K562 (cell line): ENCODE measurements at regions not wholly inside any gene's neighbourhood (a gene's known extent, or its start where the extent isn't known, plus 50 kb on each side); places are given as distances from the start of the nearest gene placed in this dataset.

ENCODE experiments used
- ATAC-seq: fragments of 200-7000 bp; cut with Tn5 transposase; 3 replicates; pipeline ENCODE4 v1.9.1; 2020; ENCODE audit warnings: moderate library complexity
- BruUV-seq: library from RNA; stranded (reverse); fragments of 400-500 nt; replicated peaks from 2 replicates; lab custom pipeline; 2021; lab: Mats Ljungman, UMichigan
- CTCF ChIA-PET: fragments of 300-600 bp; formaldehyde crosslinking; extraction: SDS; loops from one replicate; lab custom pipeline; 2021; ENCODE audit warnings: low intra/inter-chr PET ratio; lab: Yijun Ruan, JAX
- POLR2A ChIA-PET: fragments of 300-600, 350-650 bp; sonication (Branson Sonifier 250); formaldehyde crosslinking; extraction: SDS; loops from one replicate; lab custom pipeline; 2021; ENCODE audit warnings: antibody characterized with exemption, inconsistent platforms; lab: Yijun Ruan, JAX
- DNase-seq, 4 experiments: peaks; one replicate each; pipeline versions ENCODE4 v3.0.0 to v3.0.0-alpha.2; 2011 to 2018; ENCODE audit warnings: low spot score in 3 of 4, mixed read lengths in 3 of 4; ENCODE audit errors: extremely low read depth in 1 of 4
- FAIRE-seq: peaks from 2 replicates; lab custom pipeline; 2011; peaks lifted over from hg19 to GRCh38; lab: Jason Lieb, UNC
- H2AFZ ChIP-seq: 2 replicates; pipeline ENCODE4 v1.6.0; 2011; ENCODE audit warnings: low read depth, low read length, control low read depth, inconsistent platforms
- H3K27ac ChIP-seq: fragments of 200-600 bp; 3 replicates; pipeline ENCODE4 v1.8.0; 2011; ENCODE audit warnings: low read depth, mild to moderate bottlenecking, control low read depth, inconsistent platforms, low read length, moderate library complexity, mixed read lengths; ENCODE audit errors: extremely low read depth
- H3K27me3 ChIP-seq, 2 experiments: fragments of 300-600 bp in 1 of 2; 2 replicates in 1 of 2; 3 replicates in 1 of 2; pipeline versions ENCODE4 v1.6.0 to v1.8.0; 2011; ENCODE audit warnings: inconsistent platforms in 2 of 2, low read length in 2 of 2, mild to moderate bottlenecking in 1 of 2, mixed read lengths in 1 of 2, moderate library complexity in 1 of 2; ENCODE audit not compliant: control insufficient read depth in 2 of 2, insufficient read depth in 2 of 2
- H3K36me3 ChIP-seq: fragments of 300-600 bp; 3 replicates; pipeline ENCODE4 v1.8.0; 2011; ENCODE audit warnings: mild to moderate bottlenecking, low read length, inconsistent platforms; ENCODE audit not compliant: control insufficient read depth, insufficient read depth
- H3K4me1 ChIP-seq, 2 experiments: fragments of 200-600 bp in 1 of 2; replicated peaks in 1 of 2; 2 replicates in 1 of 2; 3 replicates in 1 of 2; pipeline versions ENCODE4 v1.5.1 to v1.8.0; 2011; ENCODE audit warnings: inconsistent platforms in 2 of 2, low read length in 2 of 2, mild to moderate bottlenecking in 1 of 2, mixed read lengths in 1 of 2, moderate library complexity in 1 of 2; ENCODE audit not compliant: control insufficient read depth in 2 of 2, insufficient read depth in 2 of 2
- H3K4me2 ChIP-seq: 2 replicates; pipeline ENCODE4 v1.6.1; 2011; ENCODE audit warnings: low read length, control low read depth, inconsistent platforms, mixed read lengths; ENCODE audit not compliant: insufficient read depth
- H3K4me3 ChIP-seq: fragments of 200-600 bp; sonication (generic), shearing (Covaris generic); 2 replicates; pipeline ENCODE4 v1.5.1; 2016; ENCODE audit warnings: control low read depth, inconsistent platforms
- H3K79me2 ChIP-seq: fragments of 200-600 bp; 3 replicates; pipeline ENCODE4 v1.8.0; 2011; ENCODE audit warnings: low read length, inconsistent platforms; ENCODE audit not compliant: control insufficient read depth, insufficient read depth
- H3K9ac ChIP-seq, 2 experiments: 2 replicates each; pipeline versions ENCODE4 v1.6.0 to v1.6.1; 2011; ENCODE audit warnings: low read depth in 2 of 2, low read length in 2 of 2, control low read depth in 1 of 2, inconsistent platforms in 1 of 2, mild to moderate bottlenecking in 1 of 2, mixed read lengths in 1 of 2; ENCODE audit not compliant: insufficient read depth in 1 of 2
- H3K9me1 ChIP-seq: one replicate; pipeline ENCODE4 v1.6.0; 2011; ENCODE audit warnings: inconsistent platforms, mild to moderate bottlenecking, low read length, moderate library complexity; ENCODE audit not compliant: control insufficient read depth, insufficient read depth
- H3K9me3 ChIP-seq: replicated peaks from 2 replicates; pipeline ENCODE4 v1.5.1; 2011; ENCODE audit warnings: low read depth, low read length, inconsistent platforms; ENCODE audit not compliant: control insufficient read depth, insufficient read depth
- H4K20me1 ChIP-seq: replicated peaks from 2 replicates; pipeline ENCODE4 v1.6.1; 2011; ENCODE audit warnings: low read length, inconsistent platforms, mixed read lengths; ENCODE audit not compliant: control insufficient read depth, insufficient read depth
- CBX1 ChIP-seq: sonication (generic); IDR thresholded peaks from 2 replicates; pipeline ENCODE4 v1.6.1; 2016; ENCODE audit warnings: antibody characterized with exemption, low read depth, mild to moderate bottlenecking
- CCNT2 ChIP-seq: IDR thresholded peaks from 2 replicates; pipeline ENCODE4 v1.6.1; 2011; ENCODE audit warnings: borderline replicate concordance, low read depth, mild to moderate bottlenecking, moderate library complexity, mixed read lengths, low read length; ENCODE audit not compliant: insufficient read length; ENCODE audit errors: extremely low read depth
- CHCHD3 ChIP-seq: fragments of 250-450 bp; sonication (Bioruptor Pico); IDR thresholded peaks from 2 replicates; pipeline ENCODE4 v2.1.2; 2022; ENCODE audit warnings: mild to moderate bottlenecking
- DMBX1 ChIP-seq: fragments of 250-450 bp; sonication (Bioruptor Pico); IDR thresholded peaks from 2 replicates; pipeline ENCODE4 v1.8.0; 2022; ENCODE audit warnings: inconsistent platforms, mild to moderate bottlenecking, moderate library complexity, borderline replicate concordance
- ETV1 ChIP-seq: fragments of 450-650 bp; conservative IDR thresholded peaks from 2 replicates; pipeline ENCODE4 v1.6.1; 2016; ENCODE audit warnings: missing genetic modification characterization, control low read depth, low read depth, missing compliant biosample characterization
- FOSL1 ChIP-seq: fragments of 200-800 bp; sonication (Bioruptor generic); conservative IDR thresholded peaks from 2 replicates; pipeline ENCODE4 v1.6.1; 2016; ENCODE audit warnings: missing genetic modification characterization, missing compliant biosample characterization
- GABPB1 ChIP-seq: sonication (generic); formaldehyde crosslinking; IDR thresholded peaks from 2 replicates; pipeline ENCODE4 v1.8.0; 2022; ENCODE audit warnings: mild to moderate bottlenecking, missing genetic modification reagents
- GABPB2 ChIP-seq: fragments of 250-450 bp; sonication (Bioruptor Pico); conservative IDR thresholded peaks from 2 replicates; pipeline ENCODE4 v1.5.1; 2021; ENCODE audit warnings: mild to moderate bottlenecking
- HMGN3 ChIP-seq: IDR thresholded peaks from 2 replicates; pipeline ENCODE4 v1.6.1; 2011; ENCODE audit warnings: borderline replicate concordance, low read depth, mild to moderate bottlenecking, mixed read lengths, low read length; ENCODE audit not compliant: insufficient read length; ENCODE audit errors: extremely low read depth
- HNRNPUL1 ChIP-seq: fragments of 200-400 bp; formaldehyde crosslinking; IDR thresholded peaks from 2 replicates; pipeline ENCODE4 v1.6.1; 2017; ENCODE audit warnings: low read length
- ILK ChIP-seq: fragments of 450-650 bp; IDR thresholded peaks from 2 replicates; pipeline ENCODE4 v1.6.1; 2016; ENCODE audit warnings: missing genetic modification characterization, low read depth, mild to moderate bottlenecking, missing compliant biosample characterization, moderate library complexity, borderline replicate concordance
- KDM1A ChIP-seq, 2 experiments: fragments of 450-650 bp; IDR thresholded peaks; 2 replicates each; pipeline ENCODE4 v1.6.1; 2016; ENCODE audit warnings: mild to moderate bottlenecking in 2 of 2
- KDM4B ChIP-seq, 2 experiments: fragments of 450-650 bp in 1 of 2; sonication (generic) in 1 of 2; IDR thresholded peaks; 2 replicates each; pipeline ENCODE4 v1.6.1; 2016 to 2017; ENCODE audit warnings: borderline replicate concordance in 2 of 2, antibody characterized with exemption in 1 of 2, low read depth in 1 of 2, mild to moderate bottlenecking in 1 of 2
- PHB2 ChIP-seq: fragments of 450-650 bp; IDR thresholded peaks from 2 replicates; pipeline ENCODE4 v1.6.1; 2017; ENCODE audit warnings: low read depth
- SIN3B ChIP-seq: fragments of 450-650 bp; IDR thresholded peaks from 2 replicates; pipeline ENCODE4 v1.6.1; 2017; ENCODE audit warnings: low read depth, mild to moderate bottlenecking, moderate library complexity
- SMARCB1 ChIP-seq: IDR thresholded peaks from 2 replicates; pipeline ENCODE4 v1.6.1; 2011; ENCODE audit warnings: improper control_type of control experiment, low read depth; ENCODE audit not compliant: insufficient read length
- SNAPC5 ChIP-seq: fragments of 250-450 bp; sonication (Bioruptor Pico); IDR thresholded peaks from 2 replicates; pipeline ENCODE4 v1.8.0; 2021; ENCODE audit warnings: moderate library complexity, mild to moderate bottlenecking, inconsistent platforms
- ZBTB2 ChIP-seq: fragments of 450-650 bp; IDR thresholded peaks from 2 replicates; pipeline ENCODE4 v1.6.1; 2016; ENCODE audit warnings: antibody characterized with exemption
- ZFP91 ChIP-seq: sonication (generic); formaldehyde crosslinking; IDR thresholded peaks from 2 replicates; pipeline ENCODE4 v1.8.0; 2022; ENCODE audit warnings: mild to moderate bottlenecking, missing genetic modification reagents
- ZNF511 ChIP-seq: sonication (generic); formaldehyde crosslinking; IDR thresholded peaks from 2 replicates; pipeline ENCODE4 v1.8.0; 2022; ENCODE audit warnings: mild to moderate bottlenecking, missing genetic modification reagents
- WGBS: fragments of 100-300 bp; shearing (Covaris generic); methylation state at CpG from one replicate; pipeline ENCODE4 v1.1.6; 2016; ENCODE audit warnings: low coverage, mixed read lengths; ENCODE audit not compliant: insufficient coverage; ENCODE audit errors: missing lambda C conversion rate; 5-methylcytosine and 5-hydroxymethylcytosine counted together
- in situ Hi-C: fragments of 300-500 bp; cut with MboI; formaldehyde crosslinking; loops from 4 replicates; pipeline ENCODE4 v1.15.0; 2018; ENCODE audit warnings: inconsistent platforms, mixed read lengths
- intact Hi-C: fragments of 100-400 bp; cut with micrococcal nuclease; formaldehyde crosslinking; loops from 2 replicates; pipeline ENCODE4 v1.14.2; 2022

GRCh38 chr1:65054481-65054880 lies 88.1 kb upstream of the JAK1 start:
- Histone ChIP-seq H2AFZ (no peak overlapping the region), H3K27me3 (no peaks in the 10 kb centered on the region), H3K4me1 (no peaks in the 10 kb centered on the region)
- POLR2A ChIA-PET: interaction anchor here (0.8 to 3.4 kb wide), 2 partner anchors 11 to 136 kb away, joined by 5 to 14 read pairs; no protein-coding TSS in a partner anchor
- FAIRE-seq: no peak
- TF ChIP-seq CBX1 (no peak), CCNT2 (no peak), KDM1A (IDR thresholded peaks at IDR 0.05) (no peak), KDM4B (IDR thresholded peaks at IDR 0.05; ENCODE audit: borderline replicate concordance in 2 of 2, low read depth in 1 of 2) (no peak), ZNF511 (CRISPR knock-in tag) (no peak), SNAPC5 (CRISPR knock-in tag) (no peak), SIN3B (no peak), SMARCB1 (no peak), ZBTB2 (no peak), CHCHD3 (CRISPR knock-in tag) (no peak), PHB2 (no peak), DMBX1 (CRISPR knock-in tag) (no peak), FOSL1 (no peak), HNRNPUL1 (no peak), HMGN3 (no peak), ILK (no peak), GABPB2 (CRISPR knock-in tag) (no peak), ZFP91 (no peak), GABPB1 (no peak), ETV1 (no peak)
- TF ChIP-seq, all 486 proteins: peak for 0
- Histone ChIP-seq H3K4me3 (no peak overlapping the region), H3K36me3 (peaks cover 14% of the 10 kb centered on the region), H4K20me1 (0 out of 2 replicates have a peak, but pooled peaks cover 4% of the 10 kb centered on the region), H3K9me3 (no peaks in the 10 kb centered on the region), H3K27ac (no peak overlapping the region), H3K79me2 (no peaks in the 10 kb centered on the region), H3K4me2 (no peak overlapping the region), H3K9ac (no peak overlapping the region), H3K9me1 (no peaks in the 10 kb centered on the region)
- CTCF ChIA-PET: no interaction called here
- no peak for DNase-seq
- no peak for ATAC-seq
- intact Hi-C loops (no loop called here), in situ Hi-C loops (loop anchor here (25.0 kb wide), 1 partner anchor 1183 kb away; no protein-coding TSS in a partner anchor)
- no TSS peak for BruUV-seq
- WGBS: 65% methylated on average over 3 of the region's 3 CpGs
